ENCODE measurements at regions not wholly inside any gene's neighbourhood (a gene's known extent, or its start where the extent isn't known, plus 50 kb on each side); places are given as distances from the start of the nearest gene placed in this dataset.

GRCh38 chr16:79543219-79543618, 57.3 kb downstream of the MAF start:
- no peak for DNase-seq (ENCODE audit: low read depth)

DNA sequence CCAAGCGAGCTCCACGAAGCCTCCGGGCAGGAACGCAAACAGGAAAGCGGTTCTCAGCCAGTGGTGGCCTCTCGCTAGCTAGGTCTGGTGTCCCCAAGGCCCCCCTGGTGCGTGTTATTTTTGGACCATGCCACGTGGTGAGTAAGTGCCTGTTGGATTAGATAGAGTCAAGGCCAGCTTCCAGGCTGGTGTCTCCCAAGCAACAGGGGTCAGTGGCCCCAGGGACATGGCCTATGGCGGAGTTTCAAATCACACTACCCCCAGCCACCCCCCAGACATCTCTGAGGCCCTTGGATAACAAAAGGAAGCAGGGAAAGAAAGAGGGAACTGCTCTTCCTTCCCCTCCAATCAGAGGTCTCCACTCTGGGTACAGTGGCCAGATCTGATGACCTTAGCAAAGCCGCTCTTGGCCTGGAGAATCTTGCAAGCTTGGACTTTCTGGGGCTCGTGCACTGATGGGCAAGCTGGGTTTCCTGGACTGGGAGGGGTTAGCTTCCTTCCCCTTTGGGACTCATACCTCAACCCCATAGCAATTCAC, 58.2 kb downstream of the MAF start:
- no peak for DNase-seq (ENCODE audit: low read depth)

- no peak for DNase-seq (ENCODE audit: low read depth)
Observed at GRCh38 chr16:79540825-79541595, 59.5 kb downstream of the MAF start.

GRCh38 chr16:79537584-79537983, 63.0 kb downstream of the MAF start:
- DNase-seq (ENCODE audit: low read depth), result no peak

- no peak for DNase-seq (ENCODE audit: low read depth)
Observed at GRCh38 chr16:79536958-79537357, 63.6 kb downstream of the MAF start.

- DNase-seq (ENCODE audit: low read depth), result no peak
Observed at GRCh38 chr16:79535130-79535529, 65.4 kb downstream of the MAF start.

GRCh38 chr16:79534143-79534542, 66.4 kb downstream of the MAF start:
- no peak for DNase-seq (ENCODE audit: low read depth)

- no peak for DNase-seq (ENCODE audit: low read depth)
Observed at GRCh38 chr16:79533292-79533691, 67.2 kb downstream of the MAF start.

- DNase-seq (ENCODE audit: low read depth), result no peak
Observed at GRCh38 chr16:79532785-79533184, 67.8 kb downstream of the MAF start.

- no peak for DNase-seq (ENCODE audit: low read depth)
Observed at GRCh38 chr16:79532273-79532672, 68.3 kb downstream of the MAF start.

- DNase-seq (ENCODE audit: low read depth), result no peak
Observed at GRCh38 chr16:79528338-79528737, 72.2 kb downstream of the MAF start.

DNA sequence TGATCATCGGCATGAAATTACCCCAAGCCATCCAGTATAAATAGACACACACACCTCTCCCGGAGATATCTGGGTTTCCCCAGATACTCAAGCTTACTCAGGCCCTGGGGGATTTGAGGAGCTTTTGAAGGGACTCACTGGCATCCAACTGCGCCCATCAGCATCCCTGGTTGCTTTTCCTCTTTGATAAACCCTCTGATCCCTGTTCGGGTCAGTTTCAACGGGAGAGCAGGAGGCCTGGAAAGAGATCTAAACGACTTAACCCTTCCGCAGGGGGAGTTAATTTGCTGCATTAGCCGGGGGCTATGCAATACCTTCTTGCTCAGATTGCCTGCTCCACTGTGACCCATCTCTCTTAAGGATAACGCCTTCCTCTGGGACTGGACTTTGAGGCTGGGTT, 76.6 kb downstream of the MAF start:
- no peak for DNase-seq (ENCODE audit: low read depth)

DNA sequence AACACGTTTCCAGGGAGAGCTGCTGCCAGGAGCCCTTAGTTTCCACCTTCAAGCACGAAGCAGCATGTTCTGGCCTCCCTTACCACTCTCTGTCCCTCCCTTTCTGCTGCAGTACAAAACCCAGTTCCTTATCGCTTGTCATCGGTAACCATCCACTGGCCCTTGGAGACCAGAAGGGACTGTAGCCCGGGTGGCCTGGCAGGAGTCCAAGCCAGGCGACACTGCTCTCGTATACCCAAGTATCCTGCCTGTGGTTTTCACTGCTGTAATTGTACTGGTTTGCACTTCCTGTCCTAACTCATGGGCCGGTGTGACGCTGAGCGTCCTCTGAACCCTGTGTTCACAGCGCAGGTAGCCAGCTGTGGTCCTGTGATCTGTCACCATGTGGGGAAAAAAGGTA, 81.1 kb downstream of the MAF start:
- no peak for DNase-seq (ENCODE audit: low read depth)

- DNase-seq (ENCODE audit: low read depth), result no peak
Observed at GRCh38 chr16:79517156-79517555, 83.4 kb downstream of the MAF start.

GRCh38 chr16:79510879-79511278, 89.7 kb downstream of the MAF start:
- no peak for DNase-seq (ENCODE audit: low read depth)

- DNase-seq (ENCODE audit: low read depth), result no peak
Observed at GRCh38 chr16:79509906-79510305, 90.6 kb downstream of the MAF start.

DNA sequence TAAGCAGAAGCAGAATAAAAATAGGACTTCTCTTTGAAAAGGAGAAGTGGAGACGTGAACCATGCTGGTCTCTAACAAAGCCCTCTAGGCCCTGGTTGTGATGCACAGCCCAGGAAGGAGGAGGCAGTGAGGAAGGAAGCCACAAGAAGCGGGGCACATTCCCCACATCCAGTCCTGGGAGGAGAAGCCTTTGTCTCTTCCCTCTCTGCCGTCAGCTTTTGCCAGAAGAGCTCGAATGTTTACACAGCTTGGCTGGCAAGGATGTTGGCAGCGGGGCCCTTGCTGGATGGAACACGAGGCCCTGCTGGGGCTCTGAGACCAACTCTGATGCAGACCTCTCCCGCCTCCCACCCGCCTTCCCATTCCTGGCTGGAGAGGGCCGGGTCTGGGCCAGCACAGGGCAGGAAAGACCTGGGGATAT, 91.3 kb downstream of the MAF start:
- DNase-seq (ENCODE audit: low read depth), result peak; percentile 22

- no peak for DNase-seq (ENCODE audit: low read depth)
Observed at GRCh38 chr16:79508294-79508693, 92.2 kb downstream of the MAF start.

DNA sequence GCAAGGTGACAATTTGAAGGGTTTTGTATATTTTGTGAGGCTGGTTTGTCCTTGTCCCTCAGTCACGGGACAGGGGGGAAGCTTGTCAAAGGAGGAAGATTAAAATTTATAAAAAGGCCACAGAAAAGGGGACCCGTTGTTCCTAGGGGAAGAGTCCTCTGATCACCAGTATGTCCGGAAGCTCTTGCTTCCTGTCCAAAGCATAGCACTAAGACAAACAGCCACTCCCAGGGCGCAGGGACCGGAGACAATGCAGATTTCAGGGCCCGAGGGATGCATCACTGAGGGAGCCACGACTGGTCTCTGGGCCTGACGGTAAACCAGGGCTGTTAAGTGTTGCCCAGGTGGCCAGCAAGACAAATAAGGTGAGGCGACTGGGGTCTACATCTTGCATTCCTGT, 95.2 kb downstream of the MAF start:
- no peak for DNase-seq (ENCODE audit: low read depth)

GRCh38 chr16:79503511-79503910, 97.0 kb downstream of the MAF start:
- DNase-seq (ENCODE audit: low read depth), result no peak

GRCh38 chr16:79501446-79501845, 99.1 kb downstream of the MAF start:
- no peak for DNase-seq (ENCODE audit: low read depth)

DNA sequence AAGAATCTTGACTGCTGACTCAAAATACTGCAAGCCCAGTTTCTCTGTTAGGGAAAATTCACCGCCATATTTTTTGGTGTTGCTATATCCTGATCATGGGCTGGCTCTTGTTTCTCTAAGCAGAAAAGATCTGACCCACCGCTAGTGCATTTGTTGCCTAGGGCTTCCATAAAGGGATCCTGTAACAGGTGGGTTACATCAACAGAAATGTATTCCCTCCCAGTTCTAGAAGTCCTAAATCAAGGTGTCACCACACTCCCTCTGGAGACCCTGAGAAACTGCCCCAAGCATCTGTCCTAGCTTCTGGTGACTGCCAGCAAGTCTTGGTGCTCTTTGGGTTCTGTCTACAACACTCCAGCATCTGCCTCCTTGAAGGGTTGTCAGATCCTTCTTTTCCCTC, 99.7 kb downstream of the MAF start:
- DNase-seq (ENCODE audit: low read depth), result no peak

DNA sequence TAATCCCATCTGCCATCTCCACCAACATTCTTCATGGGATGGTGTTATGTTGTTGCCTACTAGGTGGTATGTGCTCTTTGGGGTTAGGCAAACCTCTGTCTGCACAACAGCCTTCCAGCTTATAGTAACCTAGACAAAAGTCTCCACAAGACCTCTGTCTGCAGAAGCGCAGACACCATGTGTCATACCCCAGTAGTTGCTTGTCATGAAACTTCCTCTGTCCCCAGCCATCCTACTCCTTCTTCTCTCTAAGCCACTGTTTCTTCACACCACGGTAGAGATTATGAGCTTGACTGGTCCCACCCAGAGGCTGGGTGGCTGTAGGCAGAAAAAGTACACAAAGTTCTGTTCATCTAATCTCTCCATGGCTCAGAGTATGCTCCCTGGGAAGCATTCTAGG, 100.3 kb downstream of the MAF start:
- DNase-seq (ENCODE audit: low read depth), result no peak

DNA sequence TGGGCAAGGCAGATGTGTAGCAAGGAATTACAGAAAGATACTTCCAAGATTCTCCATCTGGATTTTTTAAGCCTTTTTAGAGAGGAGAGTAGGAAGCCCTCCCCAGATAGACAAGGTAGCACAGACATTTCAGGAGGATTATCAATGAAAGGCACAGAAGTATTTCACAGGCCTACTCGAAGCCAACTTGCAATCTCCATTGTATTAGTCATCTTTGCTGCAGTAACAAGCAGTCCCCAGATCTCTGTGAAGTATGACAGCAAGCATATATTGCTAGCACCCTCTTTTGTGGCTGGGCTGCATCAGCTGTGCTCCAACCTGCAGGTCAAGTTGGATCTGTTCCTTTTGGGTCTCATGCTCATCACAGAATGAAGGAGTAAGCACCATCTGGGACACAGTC, 101.6 kb downstream of the MAF start:
- no peak for DNase-seq (ENCODE audit: low read depth)
